HepG2 (cell line): ENCODE measurements at regions not wholly inside any gene's neighbourhood (a gene's known extent, or its start where the extent isn't known, plus 50 kb on each side); places are given as distances from the start of the nearest gene placed in this dataset.
A peak's percentile ranks its signal among the peaks of the same experiment; 100 is the strongest.

Source experiments
- ATF7-NPFF ChIP-seq: sonication (generic); formaldehyde crosslinking; IDR thresholded peaks from 2 replicates; pipeline ENCODE4 v1.8.1; 2023; ENCODE audit warnings: mild to moderate bottlenecking, low read depth, missing genetic modification reagents, moderate library complexity
- FLYWCH1 ChIP-seq: sonication (generic); formaldehyde crosslinking; IDR thresholded peaks from 2 replicates; pipeline ENCODE4 v1.8.1; 2023; ENCODE audit warnings: mild to moderate bottlenecking, missing genetic modification reagents
- GTF3A ChIP-seq: sonication (generic); formaldehyde crosslinking; conservative IDR thresholded peaks from 2 replicates; pipeline ENCODE4 v1.4.0; 2020; ENCODE audit warnings: mild to moderate bottlenecking, missing genetic modification reagents
- HIC2 ChIP-seq: sonication (generic); formaldehyde crosslinking; IDR thresholded peaks from 2 replicates; pipeline ENCODE4 v1.9.0; 2022; ENCODE audit warnings: low read depth, missing genetic modification reagents
- HOXA7 ChIP-seq: sonication (generic); formaldehyde crosslinking; IDR thresholded peaks from 2 replicates; pipeline ENCODE4 v1.8.1; 2022; ENCODE audit warnings: mild to moderate bottlenecking, missing genetic modification reagents, moderate library complexity
- PRDM4 ChIP-seq: sonication (generic); formaldehyde crosslinking; IDR thresholded peaks from 2 replicates; pipeline ENCODE4 v1.9.0; 2021; ENCODE audit warnings: missing genetic modification reagents, borderline replicate concordance
- SAFB2 ChIP-seq: sonication (generic); formaldehyde crosslinking; IDR thresholded peaks from 2 replicates; pipeline ENCODE4 v1.5.1; 2020; ENCODE audit warnings: missing genetic modification reagents, low read depth, mild to moderate bottlenecking, borderline replicate concordance
- SIN3A ChIP-seq: IDR thresholded peaks from 2 replicates; pipeline ENCODE4 v1.6.1; 2011; ENCODE audit warnings: low read depth, mild to moderate bottlenecking, control low read depth, low read length, borderline replicate concordance
- SNAI1 ChIP-seq: sonication (generic); formaldehyde crosslinking; IDR thresholded peaks from 2 replicates; pipeline ENCODE4 v1.5.0; 2020; ENCODE audit warnings: mild to moderate bottlenecking, missing genetic modification reagents, borderline replicate concordance
- TBX2 ChIP-seq: sonication (generic); formaldehyde crosslinking; IDR thresholded peaks from 2 replicates; pipeline ENCODE4 v1.5.0; 2020; ENCODE audit warnings: missing genetic modification reagents, mild to moderate bottlenecking, borderline replicate concordance
- ZBTB2 ChIP-seq: sonication (generic); formaldehyde crosslinking; IDR thresholded peaks from 2 replicates; pipeline ENCODE4 v1.8.0; 2022; ENCODE audit warnings: low read depth, missing genetic modification reagents
- ZFP62 ChIP-seq: sonication (generic); formaldehyde crosslinking; IDR thresholded peaks from 2 replicates; pipeline ENCODE4 v1.4.0; 2020; ENCODE audit warnings: missing genetic modification reagents
- ZNF160 ChIP-seq: sonication (generic); formaldehyde crosslinking; IDR thresholded peaks from 2 replicates; pipeline ENCODE4 v1.8.0; 2022; ENCODE audit warnings: mild to moderate bottlenecking, inconsistent platforms, missing genetic modification reagents
- ZNF274 ChIP-seq: sonication (generic); formaldehyde crosslinking; IDR thresholded peaks from 2 replicates; pipeline ENCODE4 v1.5.1; 2020; ENCODE audit warnings: mild to moderate bottlenecking, missing genetic modification reagents
- ZNF30 ChIP-seq: sonication (generic); formaldehyde crosslinking; IDR thresholded peaks from 2 replicates; pipeline ENCODE4 v1.5.0; 2020; ENCODE audit warnings: mild to moderate bottlenecking, missing genetic modification reagents
- ZNF329 ChIP-seq: sonication (generic); formaldehyde crosslinking; IDR thresholded peaks from 2 replicates; pipeline ENCODE4 v1.9.0; 2021; ENCODE audit warnings: low read depth, mild to moderate bottlenecking, missing genetic modification reagents
- ZNF597 ChIP-seq: sonication (generic); formaldehyde crosslinking; IDR thresholded peaks from 2 replicates; pipeline ENCODE4 v1.5.0; 2020; ENCODE audit warnings: missing genetic modification reagents
- ZNF672 ChIP-seq: sonication (generic); formaldehyde crosslinking; IDR thresholded peaks from 2 replicates; pipeline ENCODE4 v1.8.1; 2022; ENCODE audit warnings: missing genetic modification reagents
- ZNF687 ChIP-seq: sonication (generic); formaldehyde crosslinking; IDR thresholded peaks from 2 replicates; pipeline ENCODE4 v1.5.1; 2020; ENCODE audit warnings: mild to moderate bottlenecking, missing genetic modification reagents, moderate library complexity

- no peak for TF ChIP-seq FLYWCH1
- TF ChIP-seq ZNF687 (CRISPR knock-in tag), result peak; percentile 48
- TF ChIP-seq ZNF30, result no peak
- TF ChIP-seq ZNF160 (CRISPR knock-in tag), result no peak
- no peak for TF ChIP-seq ZNF672 (CRISPR knock-in tag)
- 0 out of 2 replicates have a peak, but pooled peaks have one; percentile 33 for TF ChIP-seq HIC2 (CRISPR knock-in tag)
- TF ChIP-seq PRDM4 (CRISPR knock-in tag), result no peak
- no peak for TF ChIP-seq SAFB2 (CRISPR knock-in tag)
- TF ChIP-seq ATF7-NPFF (CRISPR knock-in tag), result no peak
- TF ChIP-seq TBX2 (CRISPR knock-in tag), result no peak
- no peak for TF ChIP-seq SNAI1 (CRISPR knock-in tag)
- no peak for TF ChIP-seq ZNF597 (CRISPR knock-in tag)
- no peak for TF ChIP-seq HOXA7
- TF ChIP-seq ZBTB2 (CRISPR knock-in tag), result no peak
- TF ChIP-seq ZNF329 (CRISPR knock-in tag), result peak; percentile 97
- TF ChIP-seq GTF3A (CRISPR knock-in tag), result no peak
- no peak for TF ChIP-seq ZNF274 (CRISPR knock-in tag)
- TF ChIP-seq ZFP62, result no peak
- no peak for TF ChIP-seq SIN3A
Measured at GRCh38 chr1:4270651-4271337, 370.7 kb upstream of the C1orf174 start (continued).
